ENCODE measurements at regions not wholly inside any gene's neighbourhood (a gene's known extent, or its start where the extent isn't known, plus 50 kb on each side); places are given as distances from the start of the nearest gene placed in this dataset.
"Not testable (repeated sequence)": the region's sequence is repeated elsewhere in the genome, so short reads cannot be mapped to it uniquely, and the experiment has no call there.

- DNase-seq: no peak
These were observed 743.9 kb upstream of the GOLIM4 start for GRCh38 chr3:168839653-168840052.

- DNase-seq: no peak
These were observed 738.8 kb upstream of the GOLIM4 start for GRCh38 chr3:168834558-168834957.

- DNase-seq: peak; percentile 35
These were observed 733.2 kb upstream of the GOLIM4 start for GRCh38 chr3:168828943-168829342.

GRCh38 chr3:168828536-168828935, 732.8 kb upstream of the GOLIM4 start:
- no peak for DNase-seq

GRCh38 chr3:168828014-168828413, 732.3 kb upstream of the GOLIM4 start:
- DNase-seq: no peak

- peak; percentile 64 for DNase-seq
These were observed 728.4 kb upstream of the GOLIM4 start for GRCh38 chr3:168824107-168824506.

GRCh38 chr3:168823466-168823865, 727.7 kb upstream of the GOLIM4 start:
- DNase-seq: no peak

GRCh38 chr3:168820810-168821415, 725.2 kb upstream of the GOLIM4 start:
- DNase-seq: no peak

GRCh38 chr3:168817177-168817576, 721.5 kb upstream of the GOLIM4 start:
- no peak for DNase-seq

GRCh38 chr3:168815946-168816345, 720.2 kb upstream of the GOLIM4 start:
- DNase-seq: peak; percentile 72

GRCh38 chr3:168813225-168813802, 717.6 kb upstream of the GOLIM4 start:
- peak; percentile 92 for DNase-seq

- peak; percentile 93 for DNase-seq
These were observed 716.5 kb upstream of the GOLIM4 start for GRCh38 chr3:168812234-168812633.

- no peak for DNase-seq
These were observed 712.9 kb upstream of the GOLIM4 start for GRCh38 chr3:168808596-168808995.

- peak; percentile 44 for DNase-seq
These were observed 711.7 kb upstream of the GOLIM4 start for GRCh38 chr3:168807448-168807847.

GRCh38 chr3:168806871-168807270, 711.1 kb upstream of the GOLIM4 start:
- no peak for DNase-seq

GRCh38 chr3:168803536-168803935, 707.8 kb upstream of the GOLIM4 start:
- DNase-seq: no peak

GRCh38 chr3:168802766-168803165, 707.0 kb upstream of the GOLIM4 start:
- peak; percentile 28 for DNase-seq

- no peak for DNase-seq
These were observed 706.1 kb upstream of the GOLIM4 start for GRCh38 chr3:168801794-168802193.

- DNase-seq: no peak
These were observed 700.6 kb upstream of the GOLIM4 start for GRCh38 chr3:168796339-168796738.

GRCh38 chr3:168794427-168794826, 698.7 kb upstream of the GOLIM4 start:
- DNase-seq: peak; percentile 67

GRCh38 chr3:168782193-168782592, 686.5 kb upstream of the GOLIM4 start:
- peak; percentile 26 for DNase-seq

- not testable (repeated sequence) for DNase-seq
These were observed 684.4 kb upstream of the GOLIM4 start for GRCh38 chr3:168779970-168780645.

GRCh38 chr3:168753724-168754123, 658.0 kb upstream of the GOLIM4 start:
- no peak for DNase-seq

GRCh38 chr3:168752339-168752738, 656.6 kb upstream of the GOLIM4 start:
- DNase-seq: no peak
